Calu3 (cell line): ENCODE measurements at regions not wholly inside any gene's neighbourhood (a gene's known extent, or its start where the extent isn't known, plus 50 kb on each side); places are given as distances from the start of the nearest gene placed in this dataset.

Source experiments
- BruUV-seq: library from RNA; stranded (reverse); fragments of 400-500 nt; replicated peaks from 2 replicates; lab custom pipeline; 2021; lab: Mats Ljungman, UMichigan
- CTCF ChIA-PET: fragments of 300-600 bp; sonication (Branson Sonifier 250); formaldehyde crosslinking; loops from one replicate; lab custom pipeline; 2022; ENCODE audit warnings: antibody characterized with exemption; lab: Charles Lee
- DNase-seq: peaks from one replicate; pipeline ENCODE4 v3.0.0; 2022
- H3K27ac Mint-ChIP-seq: one replicate; pipeline ENCODE4 v1.8.0; 2022; ENCODE audit warnings: mixed read lengths; ENCODE audit not compliant: unreplicated experiment
- H3K27me3 Mint-ChIP-seq: one replicate; pipeline ENCODE4 v1.8.0; 2022; ENCODE audit warnings: mixed read lengths; ENCODE audit not compliant: unreplicated experiment
- H3K36me3 Mint-ChIP-seq: one replicate; pipeline ENCODE4 v1.8.0; 2022; ENCODE audit warnings: mild to moderate bottlenecking, moderate library complexity, mixed read lengths; ENCODE audit not compliant: insufficient read depth, unreplicated experiment
- H3K4me1 Mint-ChIP-seq: one replicate; pipeline ENCODE4 v1.8.0; 2022; ENCODE audit warnings: mild to moderate bottlenecking, low read depth, mixed read lengths; ENCODE audit not compliant: unreplicated experiment
- H3K4me3 Mint-ChIP-seq: one replicate; pipeline ENCODE4 v1.8.0; 2022; ENCODE audit warnings: mild to moderate bottlenecking, low read depth, moderate library complexity, mixed read lengths; ENCODE audit not compliant: unreplicated experiment
- H3K9me3 Mint-ChIP-seq: one replicate; pipeline ENCODE4 v1.8.0; 2022; ENCODE audit warnings: low read depth, mixed read lengths; ENCODE audit not compliant: unreplicated experiment
- intact Hi-C: fragments of 100-400 bp; cut with micrococcal nuclease; formaldehyde crosslinking; loops from one replicate; pipeline ENCODE4 v1.10.0; 2022; ENCODE audit not compliant: unreplicated experiment
- TF ChIP-seq, protein P1 (sequence below): fragments of 200-600 bp; IDR thresholded peaks from one replicate; pipeline ENCODE4 v1.8.0; 2022; ENCODE audit warnings: antibody characterized with exemption; ENCODE audit not compliant: unreplicated experiment

GRCh38 chr10:23715363-23715762 lies 276.5 kb downstream of the OTUD1 start:
- TF ChIP-seq, protein P1, sequence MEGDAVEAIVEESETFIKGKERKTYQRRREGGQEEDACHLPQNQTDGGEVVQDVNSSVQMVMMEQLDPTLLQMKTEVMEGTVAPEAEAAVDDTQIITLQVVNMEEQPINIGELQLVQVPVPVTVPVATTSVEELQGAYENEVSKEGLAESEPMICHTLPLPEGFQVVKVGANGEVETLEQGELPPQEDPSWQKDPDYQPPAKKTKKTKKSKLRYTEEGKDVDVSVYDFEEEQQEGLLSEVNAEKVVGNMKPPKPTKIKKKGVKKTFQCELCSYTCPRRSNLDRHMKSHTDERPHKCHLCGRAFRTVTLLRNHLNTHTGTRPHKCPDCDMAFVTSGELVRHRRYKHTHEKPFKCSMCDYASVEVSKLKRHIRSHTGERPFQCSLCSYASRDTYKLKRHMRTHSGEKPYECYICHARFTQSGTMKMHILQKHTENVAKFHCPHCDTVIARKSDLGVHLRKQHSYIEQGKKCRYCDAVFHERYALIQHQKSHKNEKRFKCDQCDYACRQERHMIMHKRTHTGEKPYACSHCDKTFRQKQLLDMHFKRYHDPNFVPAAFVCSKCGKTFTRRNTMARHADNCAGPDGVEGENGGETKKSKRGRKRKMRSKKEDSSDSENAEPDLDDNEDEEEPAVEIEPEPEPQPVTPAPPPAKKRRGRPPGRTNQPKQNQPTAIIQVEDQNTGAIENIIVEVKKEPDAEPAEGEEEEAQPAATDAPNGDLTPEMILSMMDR, result no peak
- Mint-ChIP-seq H3K36me3 (no peaks in the 10 kb centered on the region), H3K4me3 (no peak overlapping the region), H3K9me3 (no peaks in the 10 kb centered on the region), H3K4me1 (no peaks in the 10 kb centered on the region), H3K27ac (no peak overlapping the region), H3K27me3 (peaks cover 27% of the 10 kb centered on the region)
- DNase-seq, result no peak
- intact Hi-C loops, result no loop called here
- CTCF ChIA-PET, result no interaction called here
- no TSS peak for BruUV-seq

DNA sequence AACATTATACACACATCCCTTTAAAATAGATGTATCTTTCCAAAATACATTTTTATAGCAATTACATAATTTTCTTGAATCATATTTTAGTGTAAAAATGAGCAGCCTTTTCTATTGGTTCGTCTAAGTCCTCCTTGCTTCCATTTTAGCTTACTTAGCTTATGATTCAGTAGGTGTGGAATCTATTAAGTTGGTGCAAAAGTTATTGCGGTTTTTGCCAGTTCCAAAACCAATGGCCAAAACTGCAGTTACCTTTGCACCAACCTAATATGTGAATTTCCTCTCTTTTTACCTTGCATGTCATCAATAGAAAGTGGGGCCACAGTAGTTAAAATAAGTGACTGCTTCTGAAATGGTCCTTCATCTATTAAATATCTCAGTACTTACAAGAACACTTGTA lies 279.0 kb downstream of the OTUD1 start:
- no peaks in the 10 kb centered on the region for H3K4me1 Mint-ChIP-seq
- H3K27me3 Mint-ChIP-seq, result peaks cover 19% of the 10 kb centered on the region
- intact Hi-C loops, result no loop called here
- no peak overlapping the region for H3K27ac Mint-ChIP-seq
- TF ChIP-seq, protein P1, result no peak
- DNase-seq, result no peak
- CTCF ChIA-PET, result interaction anchor here (0.7 kb wide), 1 partner anchor 340 kb away, joined by 3 read pairs; no protein-coding TSS in a partner anchor
- H3K4me3 Mint-ChIP-seq, result no peak overlapping the region
- no peaks in the 10 kb centered on the region for H3K9me3 Mint-ChIP-seq
- BruUV-seq, result no TSS peak
- H3K36me3 Mint-ChIP-seq, result no peaks in the 10 kb centered on the region

- H3K27me3 Mint-ChIP-seq, result peaks cover 8% of the 10 kb centered on the region
- intact Hi-C loops, result no loop called here
- TF ChIP-seq, protein P1, result no peak
- no peak for DNase-seq
- no TSS peak for BruUV-seq
- no peak overlapping the region for H3K4me3 Mint-ChIP-seq
- H3K9me3 Mint-ChIP-seq, result no peaks in the 10 kb centered on the region
- H3K27ac Mint-ChIP-seq, result no peak overlapping the region
- no peaks in the 10 kb centered on the region for H3K36me3 Mint-ChIP-seq
- CTCF ChIA-PET, result no interaction called here
- no peaks in the 10 kb centered on the region for H3K4me1 Mint-ChIP-seq
These were observed 280.1 kb downstream of the OTUD1 start for GRCh38 chr10:23718946-23719345.

GRCh38 chr10:23723796-23724195 lies 284.9 kb downstream of the OTUD1 start:
- TF ChIP-seq, protein P1, result no peak
- Mint-ChIP-seq H3K4me1 (no peaks in the 10 kb centered on the region), H3K4me3 (no peak overlapping the region), H3K27me3 (no peaks in the 10 kb centered on the region), H3K36me3 (no peaks in the 10 kb centered on the region), H3K27ac (no peak overlapping the region), H3K9me3 (no peaks in the 10 kb centered on the region)
- DNase-seq, result no peak
- CTCF ChIA-PET, result no interaction called here
- no TSS peak for BruUV-seq
- intact Hi-C loops, result no loop called here

GRCh38 chr10:23725548-23725947 lies 286.7 kb downstream of the OTUD1 start:
- CTCF ChIA-PET, result no interaction called here
- H3K9me3 Mint-ChIP-seq, result no peaks in the 10 kb centered on the region

More at GRCh38 chr10:23725548-23725947, 286.7 kb downstream of the OTUD1 start:
- DNase-seq, result no peak
- Mint-ChIP-seq H3K27me3 (no peaks in the 10 kb centered on the region), H3K27ac (no peak overlapping the region), H3K36me3 (no peaks in the 10 kb centered on the region), H3K4me3 (no peak overlapping the region), H3K4me1 (no peaks in the 10 kb centered on the region)
- intact Hi-C loops, result no loop called here
- TF ChIP-seq, protein P1, result no peak
- BruUV-seq, result no TSS peak
